ENCODE measurements at regions not wholly inside any gene's neighbourhood (a gene's known extent, or its start where the extent isn't known, plus 50 kb on each side); places are given as distances from the start of the nearest gene placed in this dataset.

DNA sequence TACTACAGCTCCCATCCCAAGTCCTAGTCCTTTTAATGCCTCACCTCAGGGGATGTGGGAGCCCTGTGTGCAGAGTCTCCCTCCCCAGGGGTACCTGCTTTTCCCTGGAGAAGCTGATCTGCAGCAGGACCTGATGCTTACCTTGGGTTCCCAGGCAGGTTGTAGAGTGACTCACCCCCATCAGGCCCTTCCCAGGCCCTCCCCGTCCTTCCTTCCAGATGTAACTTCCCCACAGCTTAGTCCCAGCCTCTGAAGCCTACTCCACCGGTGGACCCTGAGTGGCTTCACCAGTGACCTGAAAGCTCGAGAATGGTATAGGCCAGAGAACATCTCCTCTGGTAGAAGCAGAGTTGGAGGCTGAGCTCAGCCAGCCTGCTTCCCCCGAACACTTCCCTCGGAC is 254.2 kb upstream of the STT3B start:
- intact Hi-C loops (cut with micrococcal nuclease), result no loop called here
- H3K36me3 Mint-ChIP-seq, result no peaks in the 10 kb centered on the region
- H3K36me3 ChIP-seq (ENCODE audit: control insufficient read depth, insufficient read depth, low read length), result no peaks in the 10 kb centered on the region
- DNase-seq (no peak), ATAC-seq (peak in 1 of 3 donors; percentile 21)
- no peak overlapping the region for H3K4me3 ChIP-seq (ENCODE audit: low read length)
- no peaks in the 10 kb centered on the region for H3K27me3 ChIP-seq (ENCODE audit: control insufficient read depth, insufficient read depth, low read length)
- H3K9me3 ChIP-seq (ENCODE audit: control insufficient read depth, insufficient read depth, low read length), result no peaks in the 10 kb centered on the region
- no peaks in the 10 kb centered on the region for H3K4me1 Mint-ChIP-seq
- H3K4me1 ChIP-seq (ENCODE audit: control insufficient read depth, insufficient read depth, low read length), result no peaks in the 10 kb centered on the region
- no peak overlapping the region for H3K4me3 Mint-ChIP-seq
- no peak overlapping the region for H3K27ac ChIP-seq (ENCODE audit: low read length)
- peaks cover 0 to 2% of the 10 kb centered on the region in 2 donors for H3K9me3 Mint-ChIP-seq
- peaks cover 0 to 9% of the 10 kb centered on the region in 2 donors for H3K27me3 Mint-ChIP-seq (ENCODE audit: low read depth in 2 of 2)
- no peak overlapping the region for H3K27ac Mint-ChIP-seq
- WGBS (ENCODE audit: insufficient coverage), result 91% methylated on average over 5 of the region's 5 CpGs
- TF ChIP-seq, protein P1, sequence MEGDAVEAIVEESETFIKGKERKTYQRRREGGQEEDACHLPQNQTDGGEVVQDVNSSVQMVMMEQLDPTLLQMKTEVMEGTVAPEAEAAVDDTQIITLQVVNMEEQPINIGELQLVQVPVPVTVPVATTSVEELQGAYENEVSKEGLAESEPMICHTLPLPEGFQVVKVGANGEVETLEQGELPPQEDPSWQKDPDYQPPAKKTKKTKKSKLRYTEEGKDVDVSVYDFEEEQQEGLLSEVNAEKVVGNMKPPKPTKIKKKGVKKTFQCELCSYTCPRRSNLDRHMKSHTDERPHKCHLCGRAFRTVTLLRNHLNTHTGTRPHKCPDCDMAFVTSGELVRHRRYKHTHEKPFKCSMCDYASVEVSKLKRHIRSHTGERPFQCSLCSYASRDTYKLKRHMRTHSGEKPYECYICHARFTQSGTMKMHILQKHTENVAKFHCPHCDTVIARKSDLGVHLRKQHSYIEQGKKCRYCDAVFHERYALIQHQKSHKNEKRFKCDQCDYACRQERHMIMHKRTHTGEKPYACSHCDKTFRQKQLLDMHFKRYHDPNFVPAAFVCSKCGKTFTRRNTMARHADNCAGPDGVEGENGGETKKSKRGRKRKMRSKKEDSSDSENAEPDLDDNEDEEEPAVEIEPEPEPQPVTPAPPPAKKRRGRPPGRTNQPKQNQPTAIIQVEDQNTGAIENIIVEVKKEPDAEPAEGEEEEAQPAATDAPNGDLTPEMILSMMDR (IDR thresholded peaks at IDR 0.05), result no peak

DNA sequence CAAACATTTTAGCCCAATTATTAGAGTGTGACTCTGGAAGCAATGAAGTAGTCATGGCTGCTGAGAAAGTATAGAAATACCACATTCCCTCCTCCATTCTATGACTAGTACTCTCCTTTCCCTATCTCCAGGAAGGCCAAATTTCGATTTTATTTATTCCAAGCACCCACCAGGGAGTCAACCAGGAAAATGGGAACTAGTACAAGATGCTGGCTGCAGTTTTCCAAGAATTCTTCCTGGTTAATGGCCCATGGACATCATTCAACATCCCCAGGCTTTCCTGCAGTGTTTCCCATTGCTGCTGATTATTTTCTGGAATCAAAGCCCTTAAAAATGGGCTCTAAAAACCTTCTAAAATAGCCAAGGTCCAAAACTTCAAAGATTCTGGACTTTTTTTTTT is 247.9 kb upstream of the STT3B start:
- Mint-ChIP-seq H3K36me3 (no peaks in the 10 kb centered on the region), H3K27me3 (ENCODE audit: low read depth in 2 of 2) (no peaks in the 10 kb centered on the region), H3K4me3 (no peak overlapping the region), H3K4me1 (peaks cover 11 to 14% of the 10 kb centered on the region in 2 donors), H3K9me3 (peaks cover 2% of the 10 kb centered on the region in 2 donors), H3K27ac (no peak overlapping the region)
- peaks cover 4% of the 10 kb centered on the region for H3K4me1 ChIP-seq (ENCODE audit: control insufficient read depth, insufficient read depth, low read length)
- intact Hi-C loops (cut with micrococcal nuclease), result no loop called here
- TF ChIP-seq, protein P1 (IDR thresholded peaks at IDR 0.05), result no peak
- H3K27me3 ChIP-seq (ENCODE audit: control insufficient read depth, insufficient read depth, low read length), result no peaks in the 10 kb centered on the region
- H3K36me3 ChIP-seq (ENCODE audit: control insufficient read depth, insufficient read depth, low read length), result no peaks in the 10 kb centered on the region
- no peak for ATAC-seq
- H3K9me3 ChIP-seq (ENCODE audit: control insufficient read depth, insufficient read depth, low read length), result no peaks in the 10 kb centered on the region
- DNase-seq, result no peak
- whole genome bisulfite sequencing (ENCODE audit: insufficient coverage), result 59% methylated on average over 1 of the region's 1 CpG
- H3K4me3 ChIP-seq (ENCODE audit: low read length), result no peak overlapping the region
- no peak overlapping the region for H3K27ac ChIP-seq (ENCODE audit: low read length)

DNA sequence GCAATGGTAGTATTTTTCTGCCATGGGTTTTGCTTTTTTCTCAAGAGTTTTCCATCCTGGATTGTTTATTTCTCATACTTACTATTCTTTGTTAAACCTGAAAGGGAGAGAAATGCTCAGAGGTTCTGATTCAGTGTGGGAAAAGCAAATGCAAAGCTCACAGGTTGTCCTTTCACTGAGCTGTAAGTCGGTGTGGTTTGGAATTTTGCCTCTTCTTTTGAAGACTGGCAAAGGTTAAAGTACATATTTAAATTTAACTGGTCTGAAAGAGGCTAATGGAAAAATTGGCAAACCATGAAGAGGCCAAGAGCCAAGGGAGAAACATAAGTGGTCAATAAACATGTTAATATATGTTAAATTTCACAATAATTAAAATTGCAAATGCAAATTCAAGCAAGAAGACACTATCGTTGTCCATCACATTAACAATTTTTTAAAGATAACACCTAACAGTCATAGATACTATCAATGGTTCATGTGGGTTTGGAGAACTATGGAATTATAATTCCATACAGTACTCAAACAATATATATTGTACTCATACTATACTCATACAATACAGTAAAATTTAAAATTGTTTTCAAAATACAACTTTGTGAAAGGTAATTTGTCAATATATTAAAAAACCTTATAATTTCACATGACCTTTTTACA is 246.8 kb upstream of the STT3B start:
- intact Hi-C loops (cut with micrococcal nuclease), result no loop called here
- Histone ChIP-seq H3K4me3 (ENCODE audit: low read length) (no peak overlapping the region), H3K27ac (ENCODE audit: low read length) (no peak overlapping the region), H3K36me3 (ENCODE audit: control insufficient read depth, insufficient read depth, low read length) (no peaks in the 10 kb centered on the region), H3K27me3 (ENCODE audit: control insufficient read depth, insufficient read depth, low read length) (no peaks in the 10 kb centered on the region), H3K4me1 (ENCODE audit: control insufficient read depth, insufficient read depth, low read length) (peaks cover 4% of the 10 kb centered on the region), H3K9me3 (ENCODE audit: control insufficient read depth, insufficient read depth, low read length) (no peaks in the 10 kb centered on the region)
- H3K36me3 Mint-ChIP-seq, result no peaks in the 10 kb centered on the region
- H3K27ac Mint-ChIP-seq, result no peak overlapping the region
- peaks cover 11 to 14% of the 10 kb centered on the region in 2 donors for H3K4me1 Mint-ChIP-seq
- no peak overlapping the region for H3K4me3 Mint-ChIP-seq
- no peak for DNase-seq
- TF ChIP-seq, protein P1 (IDR thresholded peaks at IDR 0.05), result no peak
- ATAC-seq, result no peak
- H3K27me3 Mint-ChIP-seq (ENCODE audit: low read depth in 2 of 2), result no peaks in the 10 kb centered on the region
- H3K9me3 Mint-ChIP-seq, result peaks cover 2% of the 10 kb centered on the region in 2 donors
- WGBS (ENCODE audit: insufficient coverage), result 75% methylated on average over 1 of the region's 2 CpGs

DNA sequence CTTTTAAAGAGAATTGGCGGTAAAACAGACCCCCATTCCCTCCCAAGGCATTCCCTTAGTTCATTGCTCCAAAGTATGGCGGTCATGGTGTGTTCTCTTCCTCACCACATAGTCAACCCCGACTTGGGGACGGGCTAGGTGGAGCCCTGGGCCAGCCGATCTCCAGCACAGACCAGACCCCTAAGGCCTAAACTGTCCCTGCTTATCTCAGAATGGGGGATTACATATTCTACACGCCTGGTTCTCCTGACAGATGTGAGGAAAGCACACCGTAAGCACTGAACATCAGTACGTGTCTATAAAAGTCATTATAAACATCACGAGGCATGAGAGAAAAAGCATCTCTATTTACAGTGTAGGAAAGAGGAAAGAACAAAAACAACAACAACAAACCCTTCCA is 244.5 kb upstream of the STT3B start:
- H3K9me3 Mint-ChIP-seq, result peaks cover 0 to 2% of the 10 kb centered on the region in 2 donors
- Histone ChIP-seq H3K4me1 (ENCODE audit: control insufficient read depth, insufficient read depth, low read length) (peaks cover 4% of the 10 kb centered on the region), H3K27me3 (ENCODE audit: control insufficient read depth, insufficient read depth, low read length) (no peaks in the 10 kb centered on the region), H3K27ac (ENCODE audit: low read length) (no peak overlapping the region), H3K4me3 (ENCODE audit: low read length) (no peak overlapping the region), H3K9me3 (ENCODE audit: control insufficient read depth, insufficient read depth, low read length) (no peaks in the 10 kb centered on the region), H3K36me3 (ENCODE audit: control insufficient read depth, insufficient read depth, low read length) (no peaks in the 10 kb centered on the region)
- DNase-seq (no peak), ATAC-seq (no peak)
- H3K4me3 Mint-ChIP-seq, result no peak overlapping the region
- peaks cover 11 to 14% of the 10 kb centered on the region in 2 donors for H3K4me1 Mint-ChIP-seq
- intact Hi-C loops (cut with micrococcal nuclease), result no loop called here
- TF ChIP-seq, protein P1 (IDR thresholded peaks at IDR 0.05), result no peak
- no peaks in the 10 kb centered on the region for H3K36me3 Mint-ChIP-seq
- H3K27me3 Mint-ChIP-seq (ENCODE audit: low read depth in 2 of 2), result peaks cover 0 to 2% of the 10 kb centered on the region in 2 donors
- H3K27ac Mint-ChIP-seq, result no peak overlapping the region
- 97% methylated on average over 7 of the region's 9 CpGs for WGBS (ENCODE audit: insufficient coverage)
